H9 (cell line): ENCODE measurements at regions not wholly inside any gene's neighbourhood (a gene's known extent, or its start where the extent isn't known, plus 50 kb on each side); places are given as distances from the start of the nearest gene placed in this dataset.

Source experiments
- DNase-seq: peaks from one replicate; pipeline ENCODE4 v3.0.0-alpha.2; 2017
- H2AFZ ChIP-seq: one replicate; pipeline ENCODE4 v1.6.1; 2013; ENCODE audit warnings: mild to moderate bottlenecking, low read length, control low read depth, moderate library complexity
- H2AK5ac ChIP-seq: 2 replicates; pipeline ENCODE4 v1.6.1; 2013; ENCODE audit warnings: low read length, control low read depth, mixed read lengths; ENCODE audit not compliant: insufficient read length
- H2BK120ac ChIP-seq: one replicate; pipeline ENCODE4 v1.6.1; 2013; ENCODE audit warnings: low read depth, mild to moderate bottlenecking, low read length, control low read depth, inconsistent platforms; ENCODE audit not compliant: poor library complexity, severe bottlenecking
- H2BK12ac ChIP-seq: 2 replicates; pipeline ENCODE4 v1.6.1; 2013; ENCODE audit warnings: low read length, control low read depth, mixed read lengths, low read depth; ENCODE audit not compliant: insufficient read length
- H2BK15ac ChIP-seq: 2 replicates; pipeline ENCODE4 v1.6.1; 2013; ENCODE audit warnings: low read depth, low read length, control low read depth
- H2BK20ac ChIP-seq: one replicate; pipeline ENCODE4 v1.6.1; 2013; ENCODE audit warnings: low read depth, mild to moderate bottlenecking, low read length, control low read depth, inconsistent platforms; ENCODE audit not compliant: poor library complexity, severe bottlenecking
- H2BK5ac ChIP-seq: 2 replicates; pipeline ENCODE4 v1.6.1; 2013; ENCODE audit warnings: low read length, control low read depth, mixed read lengths; ENCODE audit not compliant: insufficient read length
- H3K14ac ChIP-seq: 2 replicates; pipeline ENCODE4 v1.6.1; 2013; ENCODE audit warnings: low read length, control low read depth; ENCODE audit not compliant: insufficient read depth
- H3K18ac ChIP-seq: 2 replicates; pipeline ENCODE4 v1.6.1; 2013; ENCODE audit warnings: low read depth, mild to moderate bottlenecking, mixed read lengths, low read length, control low read depth; ENCODE audit not compliant: insufficient read length
- H3K23ac ChIP-seq: 2 replicates; pipeline ENCODE4 v1.6.1; 2013; ENCODE audit warnings: low read length, control low read depth, mixed read lengths, low read depth; ENCODE audit not compliant: insufficient read length
- H3K23me2 ChIP-seq: 2 replicates; pipeline ENCODE4 v1.6.1; 2013; ENCODE audit warnings: low read depth, mild to moderate bottlenecking, mixed read lengths, low read length, control low read depth; ENCODE audit not compliant: insufficient read length, poor library complexity, severe bottlenecking
- H3K27ac ChIP-seq: 2 replicates; pipeline ENCODE4 v1.5.1; 2013; ENCODE audit warnings: low read length, control low read depth, mixed read lengths, low read depth; ENCODE audit not compliant: insufficient read length
- H3K27me3 ChIP-seq: 2 replicates; pipeline ENCODE4 v1.6.1; 2013; ENCODE audit warnings: low read length, control low read depth, inconsistent platforms; ENCODE audit not compliant: insufficient read depth
- H3K4ac ChIP-seq: 2 replicates; pipeline ENCODE4 v1.6.1; 2013; ENCODE audit warnings: low read depth, mild to moderate bottlenecking, control low read depth, inconsistent platforms, low read length, moderate library complexity
- H3K4me1 ChIP-seq: 2 replicates; pipeline ENCODE4 v1.6.1; 2013; ENCODE audit warnings: low read length, control low read depth, inconsistent platforms; ENCODE audit not compliant: insufficient read depth
- H3K4me2 ChIP-seq: 2 replicates; pipeline ENCODE4 v1.6.1; 2013; ENCODE audit warnings: low read length, control low read depth, mixed read lengths; ENCODE audit not compliant: insufficient read length, insufficient read depth
- H3K56ac ChIP-seq: 2 replicates; pipeline ENCODE4 v1.6.1; 2013; ENCODE audit warnings: low read depth, mild to moderate bottlenecking, mixed read lengths, low read length, control low read depth; ENCODE audit not compliant: insufficient read length
- H3K79me1 ChIP-seq: 2 replicates; pipeline ENCODE4 v1.6.1; 2013; ENCODE audit warnings: low read depth, mild to moderate bottlenecking, moderate library complexity, low read length, control low read depth, inconsistent platforms; ENCODE audit not compliant: insufficient read depth, poor library complexity, severe bottlenecking
- H3K79me2 ChIP-seq: 2 replicates; pipeline ENCODE4 v1.6.1; 2013; ENCODE audit warnings: low read length, control low read depth, inconsistent platforms; ENCODE audit not compliant: insufficient read depth
- H3K9ac ChIP-seq: 2 replicates; pipeline ENCODE4 v1.6.1; 2013; ENCODE audit warnings: low read length, control low read depth, mixed read lengths; ENCODE audit not compliant: insufficient read length; ENCODE audit errors: extremely low read depth
- H3K9me3 ChIP-seq: one replicate; pipeline ENCODE4 v1.6.1; 2013; ENCODE audit warnings: low read depth, low read length, inconsistent platforms; ENCODE audit not compliant: control insufficient read depth
- H3T11ph ChIP-seq: one replicate; pipeline ENCODE4 v1.6.1; 2013; ENCODE audit warnings: mild to moderate bottlenecking, low read length, control low read depth, inconsistent platforms
- H4K20me1 ChIP-seq: one replicate; pipeline ENCODE4 v1.6.1; 2013; ENCODE audit not compliant: control insufficient read depth, insufficient read length, insufficient read depth
- H4K5ac ChIP-seq: 2 replicates; pipeline ENCODE4 v1.6.1; 2013; ENCODE audit warnings: low read depth, mild to moderate bottlenecking, mixed read lengths, low read length, control low read depth; ENCODE audit not compliant: insufficient read length
- H4K8ac ChIP-seq: replicated peaks from 2 replicates; pipeline ENCODE4 v1.6.1; 2013; ENCODE audit warnings: low read length, control low read depth, mixed read lengths, low read depth; ENCODE audit not compliant: insufficient read length
- H4K91ac ChIP-seq: 2 replicates; pipeline ENCODE4 v1.6.1; 2013; ENCODE audit warnings: low read depth, mild to moderate bottlenecking, moderate library complexity, mixed read lengths, low read length, control low read depth; ENCODE audit not compliant: insufficient read length
- H3K27ac Mint-ChIP-seq, 3 experiments: 2 replicates in 2 of 3; 3 replicates in 1 of 3; pipeline ENCODE4 v1.8.0; 2020 to 2021; ENCODE audit warnings: mixed read lengths in 3 of 3, mild to moderate bottlenecking in 1 of 3, moderate library complexity in 1 of 3
- H3K27me3 Mint-ChIP-seq: 2 replicates; pipeline ENCODE4 v1.8.0; 2021; ENCODE audit warnings: low read depth, mild to moderate bottlenecking, moderate library complexity, mixed read lengths
- H3K36me3 Mint-ChIP-seq, 3 experiments: 2 replicates in 2 of 3; 3 replicates in 1 of 3; pipeline ENCODE4 v1.8.0; 2020 to 2021; ENCODE audit warnings: low read depth in 3 of 3, mixed read lengths in 3 of 3; ENCODE audit not compliant: insufficient read depth in 1 of 3
- H3K4me1 Mint-ChIP-seq, 2 experiments: 2 replicates each; pipeline ENCODE4 v1.8.0; 2020; ENCODE audit warnings: mixed read lengths in 2 of 2
- H3K4me3 Mint-ChIP-seq, 2 experiments: 2 replicates in 1 of 2; 3 replicates in 1 of 2; pipeline ENCODE4 v1.8.0; 2020 to 2021; ENCODE audit warnings: mild to moderate bottlenecking in 2 of 2, mixed read lengths in 2 of 2, moderate library complexity in 1 of 2
- H3K9me3 Mint-ChIP-seq, 2 experiments: 2 replicates in 1 of 2; 3 replicates in 1 of 2; pipeline ENCODE4 v1.8.0; 2020; ENCODE audit warnings: mild to moderate bottlenecking in 2 of 2, mixed read lengths in 2 of 2, moderate library complexity in 1 of 2
- WGBS: extraction: QIAGEN DNeasy Blood & Tissue Kit; methylation state at CpG from one replicate; pipeline ENCODE4 v1.1.7; 2013; ENCODE audit warnings: missing lambda C conversion rate, low lambda C conversion rate, mixed read lengths; ENCODE audit not compliant: insufficient read length; ENCODE audit errors: extremely low coverage; 5-methylcytosine and 5-hydroxymethylcytosine counted together
- TF ChIP-seq, protein P1 (sequence below): fragments of 200-600 bp; sonication (generic); conservative IDR thresholded peaks from 3 replicates; pipeline ENCODE4 v1.8.0; 2021; ENCODE audit warnings: antibody characterized with exemption, mild to moderate bottlenecking

DNA sequence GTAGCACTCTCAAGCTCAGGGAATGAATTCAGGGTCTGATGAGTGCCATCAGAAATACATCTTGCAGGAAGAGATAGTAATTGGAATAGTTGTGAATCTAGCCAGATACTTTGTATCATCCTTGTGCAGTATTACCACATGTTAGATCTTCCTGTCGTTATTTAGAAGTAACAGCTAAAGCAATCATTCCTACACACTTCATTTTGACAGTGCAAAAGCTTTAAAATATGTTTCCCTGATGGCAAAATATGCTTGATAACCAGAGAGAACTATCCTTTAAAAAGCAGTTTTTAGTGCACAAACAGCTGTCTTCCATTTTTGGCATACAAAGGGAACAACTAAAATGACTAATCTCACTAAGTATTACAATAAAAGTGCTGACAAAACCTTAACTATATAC, 149.5 kb upstream of the SLC38A2 start:
- H3K4ac ChIP-seq: no peak overlapping the region
- H2BK120ac ChIP-seq: no peak overlapping the region
- DNase-seq: no peak
- no peak overlapping the region for H3K23ac ChIP-seq
- no peak overlapping the region for H3K9ac ChIP-seq
- no peaks in the 10 kb centered on the region for H3K27me3 ChIP-seq
- H3K56ac ChIP-seq: no peak overlapping the region
- H2BK5ac ChIP-seq: no peak overlapping the region
- no peak overlapping the region for H2AK5ac ChIP-seq
- no peaks in the 10 kb centered on the region for H3K23me2 ChIP-seq
- no peaks in the 10 kb centered on the region; a peak in 1 of 5 replicates for H3K9me3 Mint-ChIP-seq
- H2AFZ ChIP-seq: no peak overlapping the region
- 0 out of 7 replicates have a peak, but pooled peaks cover 0 to 1% (median under 1%) of the 10 kb centered on the region in 3 experiments for H3K36me3 Mint-ChIP-seq
- no peak overlapping the region for H3K4me3 Mint-ChIP-seq
- no peak overlapping the region for H3K27ac Mint-ChIP-seq
- no peaks in the 10 kb centered on the region for H4K20me1 ChIP-seq
- H4K91ac ChIP-seq: no peak overlapping the region
- H2BK15ac ChIP-seq: no peak overlapping the region
- H3K4me2 ChIP-seq: no peak overlapping the region
- no peaks in the 10 kb centered on the region for H3K79me2 ChIP-seq
- no peak overlapping the region for H3K27ac ChIP-seq
- WGBS: no CpG with 5 or more reads among the region's 1 CpG
- no peak overlapping the region for H4K8ac ChIP-seq
- H3K9me3 ChIP-seq: no peaks in the 10 kb centered on the region
- H3K4me1 ChIP-seq: no peaks in the 10 kb centered on the region; the same call in 1 of the 2 replicates
- peaks cover 14 to 16% of the 10 kb centered on the region in 2 experiments for H3K4me1 Mint-ChIP-seq
- H3K79me1 ChIP-seq: no peaks in the 10 kb centered on the region
- H2BK12ac ChIP-seq: no peak overlapping the region
- H2BK20ac ChIP-seq: no peak overlapping the region
- TF ChIP-seq, protein P1, sequence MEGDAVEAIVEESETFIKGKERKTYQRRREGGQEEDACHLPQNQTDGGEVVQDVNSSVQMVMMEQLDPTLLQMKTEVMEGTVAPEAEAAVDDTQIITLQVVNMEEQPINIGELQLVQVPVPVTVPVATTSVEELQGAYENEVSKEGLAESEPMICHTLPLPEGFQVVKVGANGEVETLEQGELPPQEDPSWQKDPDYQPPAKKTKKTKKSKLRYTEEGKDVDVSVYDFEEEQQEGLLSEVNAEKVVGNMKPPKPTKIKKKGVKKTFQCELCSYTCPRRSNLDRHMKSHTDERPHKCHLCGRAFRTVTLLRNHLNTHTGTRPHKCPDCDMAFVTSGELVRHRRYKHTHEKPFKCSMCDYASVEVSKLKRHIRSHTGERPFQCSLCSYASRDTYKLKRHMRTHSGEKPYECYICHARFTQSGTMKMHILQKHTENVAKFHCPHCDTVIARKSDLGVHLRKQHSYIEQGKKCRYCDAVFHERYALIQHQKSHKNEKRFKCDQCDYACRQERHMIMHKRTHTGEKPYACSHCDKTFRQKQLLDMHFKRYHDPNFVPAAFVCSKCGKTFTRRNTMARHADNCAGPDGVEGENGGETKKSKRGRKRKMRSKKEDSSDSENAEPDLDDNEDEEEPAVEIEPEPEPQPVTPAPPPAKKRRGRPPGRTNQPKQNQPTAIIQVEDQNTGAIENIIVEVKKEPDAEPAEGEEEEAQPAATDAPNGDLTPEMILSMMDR: no peak
- H4K5ac ChIP-seq: no peak overlapping the region
- no peaks in the 10 kb centered on the region; the same call in 1 of the 2 replicates for H3K27me3 Mint-ChIP-seq
- no peak overlapping the region for H3K18ac ChIP-seq
- H3T11ph ChIP-seq: no peak overlapping the region
- H3K14ac ChIP-seq: no peak overlapping the region
